ENCODE measurements at regions not wholly inside any gene's neighbourhood (a gene's known extent, or its start where the extent isn't known, plus 50 kb on each side); places are given as distances from the start of the nearest gene placed in this dataset.
"Not testable (repeated sequence)": the region's sequence is repeated elsewhere in the genome, so short reads cannot be mapped to it uniquely, and the experiment has no call there.

DNA sequence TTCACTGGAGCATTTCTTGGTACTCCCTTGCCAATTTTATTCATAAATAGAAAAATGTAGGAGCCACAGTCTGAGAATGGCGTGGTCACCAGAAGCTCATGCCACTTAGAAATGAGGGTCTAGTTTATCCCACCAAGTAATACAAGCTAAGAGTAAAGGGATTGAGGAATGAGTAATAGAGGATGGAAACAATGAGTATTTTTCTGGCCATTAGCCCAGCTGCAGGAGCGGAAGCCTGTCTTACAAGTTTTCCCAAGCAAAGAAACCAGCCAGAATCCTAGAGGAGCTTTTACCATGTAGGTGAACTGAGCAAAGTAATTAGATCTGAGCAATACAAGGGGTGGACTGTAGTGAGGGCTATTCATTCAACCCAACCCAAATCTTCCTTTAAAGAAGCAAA lies 160.7 kb upstream of the NPY2R start:
- in situ Hi-C loops (cut with MboI; ENCODE audit: low pct_unique_long_range_greater_than_20kb in 2 of 9, low sequenced_read_pairs in 9 of 9, unreplicated experiment in 9 of 9) = no loop called here
- no peaks in the 10 kb centered on the region for H3K4me1 ChIP-seq (replicated peaks in 1 of 2)
- H3K4me3 ChIP-seq = no peak overlapping the region
- H3K27ac ChIP-seq = no peak overlapping the region
- 6 to 90% (median 73%) methylated on average over 1 to 2 of the region's 2 CpGs; no CpG with 5 or more reads in 3 of the 10 experiments for WGBS, 10 experiments
- ATAC-seq (replicated peaks in 6 of 8) = no peak

DNA sequence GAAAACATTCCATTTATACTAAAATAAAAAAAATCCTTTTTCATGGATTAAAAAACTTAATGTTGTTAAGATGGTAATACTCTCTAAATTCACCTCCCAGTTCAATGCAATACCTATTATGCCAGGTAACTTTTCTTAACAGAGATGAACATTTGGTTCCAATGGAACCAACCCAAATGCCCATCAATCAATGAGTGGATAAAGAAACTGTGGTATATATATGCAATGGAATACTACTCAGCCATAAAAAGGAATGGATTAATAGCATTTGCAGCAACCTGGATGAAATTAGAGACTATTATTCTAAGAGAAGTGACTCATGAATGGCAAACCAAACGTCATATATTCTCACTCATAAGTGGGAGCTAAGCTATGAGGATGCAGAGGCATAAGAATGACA lies 154.4 kb upstream of the NPY2R start:
- ATAC-seq (replicated peaks in 6 of 8); H3K27ac ChIP-seq; H3K4me3 ChIP-seq; H3K4me1 ChIP-seq (replicated peaks in 1 of 2); in situ Hi-C loops (cut with MboI; ENCODE audit: low pct_unique_long_range_greater_than_20kb in 2 of 9, low sequenced_read_pairs in 9 of 9, unreplicated experiment in 9 of 9): not testable (repeated sequence)
- 0 to 70% (median 0%) methylated on average over 1 of the region's 1 CpG; no CpG with 5 or more reads in 7 of the 10 experiments for WGBS, 10 experiments

GRCh38 chr4:155060419-155060818 lies 148.0 kb upstream of the NPY2R start:
- Histone ChIP-seq H3K27ac (no peak overlapping the region), H3K4me3 (no peak overlapping the region), H3K4me1 (replicated peaks in 1 of 2) (no peaks in the 10 kb centered on the region)
- WGBS, 10 experiments = 0 to 100% (median 80%) methylated on average over 1 to 2 of the region's 2 CpGs; no CpG with 5 or more reads in 1 of the 10 experiments
- ATAC-seq (replicated peaks in 6 of 8) = no peak
- in situ Hi-C loops (cut with MboI; ENCODE audit: low pct_unique_long_range_greater_than_20kb in 2 of 9, low sequenced_read_pairs in 9 of 9, unreplicated experiment in 9 of 9) = no loop called here

DNA sequence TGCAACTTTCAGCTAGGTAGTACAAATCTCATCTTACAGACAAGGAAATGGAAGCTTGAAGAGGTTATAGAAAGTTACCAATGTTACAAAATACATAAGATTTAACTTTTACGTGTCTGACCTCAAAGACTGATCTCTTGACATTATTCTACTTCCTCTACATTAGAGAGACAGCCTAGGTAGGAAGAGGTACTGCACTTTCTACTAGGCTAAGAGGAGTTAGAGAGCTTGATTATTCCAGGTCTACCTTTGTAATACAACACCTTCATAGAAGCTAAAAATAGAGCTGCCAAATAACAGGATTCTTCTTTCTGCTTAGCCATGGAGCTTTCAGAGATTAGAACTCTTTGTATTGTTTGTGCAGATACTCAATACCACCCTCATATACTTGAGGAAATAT lies 147.6 kb upstream of the NPY2R start:
- ATAC-seq (replicated peaks in 6 of 8) = no peak
- 0 to 100% (median 86%) methylated on average over 1 of the region's 1 CpG; no CpG with 5 or more reads in 3 of the 10 experiments for WGBS, 10 experiments

GRCh38 chr4:155062948-155063347 lies 145.5 kb upstream of the NPY2R start:
- no peak for ATAC-seq (replicated peaks in 6 of 8)
- in situ Hi-C loops (cut with MboI; ENCODE audit: low pct_unique_long_range_greater_than_20kb in 2 of 9, low sequenced_read_pairs in 9 of 9, unreplicated experiment in 9 of 9) = no loop called here

More for the DNA sequence above, 147.6 kb upstream of the NPY2R start:
- no peaks in the 10 kb centered on the region for H3K4me1 ChIP-seq (replicated peaks in 1 of 2)
- H3K4me3 ChIP-seq = no peak overlapping the region
- in situ Hi-C loops (cut with MboI; ENCODE audit: low pct_unique_long_range_greater_than_20kb in 2 of 9, low sequenced_read_pairs in 9 of 9, unreplicated experiment in 9 of 9) = no loop called here
- no peak overlapping the region for H3K27ac ChIP-seq

DNA sequence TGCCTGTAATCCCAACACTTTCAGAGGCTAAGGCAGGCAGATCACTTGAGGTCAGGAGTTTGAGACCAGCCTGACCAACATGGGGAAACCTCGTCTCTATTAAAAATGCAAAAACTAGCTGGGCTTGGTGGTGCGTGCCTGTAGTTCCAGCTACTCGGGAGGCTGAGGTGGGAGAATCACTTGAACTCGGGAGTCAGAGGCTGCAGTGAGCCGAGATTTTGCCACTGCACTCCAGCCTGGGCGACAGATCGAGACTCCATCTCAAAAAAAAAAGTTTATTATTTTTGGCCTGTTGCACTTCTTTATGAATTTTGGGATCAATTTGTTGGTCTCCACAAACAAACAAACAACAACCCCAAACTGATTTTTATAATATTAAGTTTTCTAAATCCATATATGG lies 143.5 kb upstream of the NPY2R start:
- WGBS, 10 experiments = 8 to 92% (median 80%) methylated on average over 1 to 7 of the region's 7 CpGs; no CpG with 5 or more reads in 1 of the 10 experiments
- H3K27ac ChIP-seq; ATAC-seq (replicated peaks in 6 of 8); H3K4me3 ChIP-seq; in situ Hi-C loops (cut with MboI; ENCODE audit: low pct_unique_long_range_greater_than_20kb in 2 of 9, low sequenced_read_pairs in 9 of 9, unreplicated experiment in 9 of 9); H3K4me1 ChIP-seq (replicated peaks in 1 of 2): not testable (repeated sequence)

More at GRCh38 chr4:155062948-155063347, 145.5 kb upstream of the NPY2R start:
- H3K4me1 ChIP-seq (replicated peaks in 1 of 2) = no peaks in the 10 kb centered on the region
- no peak overlapping the region for H3K27ac ChIP-seq
- H3K4me3 ChIP-seq = no peak overlapping the region

DNA sequence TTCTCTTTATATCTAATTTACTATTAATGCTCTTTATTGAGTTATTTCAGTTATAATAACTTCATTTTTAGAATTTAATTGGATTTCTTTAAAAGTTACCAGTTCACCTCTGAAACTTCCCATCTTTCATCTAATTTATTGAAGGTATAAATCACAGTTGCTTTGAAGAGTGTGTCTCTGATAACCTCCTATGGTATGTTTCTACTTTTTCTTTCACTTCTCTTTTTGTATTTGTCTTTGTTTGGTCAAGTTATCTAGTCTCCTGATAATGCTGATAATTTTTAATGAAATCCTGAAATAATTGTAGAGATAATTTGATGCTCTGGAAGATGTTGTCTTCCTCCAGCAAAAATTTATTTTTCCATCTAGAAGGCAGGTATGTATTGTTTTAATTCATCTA lies 141.6 kb upstream of the NPY2R start:
- Histone ChIP-seq H3K4me3 (no peak overlapping the region), H3K4me1 (replicated peaks in 1 of 2) (no peaks in the 10 kb centered on the region), H3K27ac (no peak overlapping the region)
- in situ Hi-C loops (cut with MboI; ENCODE audit: low pct_unique_long_range_greater_than_20kb in 2 of 9, low sequenced_read_pairs in 9 of 9, unreplicated experiment in 9 of 9) = no loop called here
- ATAC-seq (replicated peaks in 6 of 8) = no peak

DNA sequence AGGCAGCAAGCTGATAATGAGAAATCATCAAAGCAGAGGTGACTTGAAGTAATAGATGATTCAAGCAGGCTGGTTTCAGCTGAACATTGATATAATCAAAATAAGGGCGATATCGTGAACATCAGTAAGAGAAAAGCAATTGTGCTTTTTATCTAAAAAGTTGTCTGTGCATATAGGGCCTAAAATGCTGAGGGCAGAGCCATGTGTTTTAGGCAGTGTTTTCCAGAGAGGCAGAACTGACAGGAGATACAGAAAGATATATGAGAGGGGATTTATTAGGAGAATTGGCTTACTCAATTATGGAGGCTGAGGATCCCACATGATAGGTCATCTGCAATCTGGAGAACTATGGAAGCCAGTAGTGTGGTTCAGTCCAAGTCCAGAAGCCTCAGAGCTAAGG lies 136.5 kb upstream of the NPY2R start:
- no peak for ATAC-seq (replicated peaks in 6 of 8)
- in situ Hi-C loops (cut with MboI; ENCODE audit: low pct_unique_long_range_greater_than_20kb in 2 of 9, low sequenced_read_pairs in 9 of 9, unreplicated experiment in 9 of 9) = no loop called here
- whole genome bisulfite sequencing, 10 experiments = 13 to 100% (median 90%) methylated on average over 2 of the region's 2 CpGs; no CpG with 5 or more reads in 1 of the 10 experiments

DNA sequence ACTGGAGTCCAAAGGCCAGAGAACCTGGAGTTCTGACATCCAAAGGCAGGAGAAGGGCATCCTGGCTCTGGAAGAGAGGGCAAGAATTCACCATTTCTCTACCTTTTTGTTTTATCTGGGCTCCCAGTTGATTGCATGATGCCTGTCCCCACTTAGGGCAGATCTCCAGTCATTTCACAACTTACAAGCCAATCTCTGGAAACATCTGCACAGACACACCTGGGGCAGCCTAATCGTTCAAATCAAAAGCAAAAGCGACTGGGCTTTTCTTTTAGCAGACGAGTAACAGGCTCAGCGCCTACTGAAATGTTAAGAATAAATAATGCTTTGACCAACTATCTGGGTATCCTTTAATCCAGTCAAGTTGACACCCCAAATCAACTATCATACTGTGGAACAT lies 136.0 kb upstream of the NPY2R start:
- H3K27ac ChIP-seq = no peak overlapping the region
- no peak overlapping the region for H3K4me3 ChIP-seq
- WGBS, 10 experiments = 7 to 94% (median 89%) methylated on average over 3 to 4 of the region's 4 CpGs; no CpG with 5 or more reads in 5 of the 10 experiments
- in situ Hi-C loops (cut with MboI; ENCODE audit: low pct_unique_long_range_greater_than_20kb in 2 of 9, low sequenced_read_pairs in 9 of 9, unreplicated experiment in 9 of 9) = no loop called here
- no peaks in the 10 kb centered on the region for H3K4me1 ChIP-seq (replicated peaks in 1 of 2)
- no peak for ATAC-seq (replicated peaks in 6 of 8)

More for the DNA sequence above, 136.5 kb upstream of the NPY2R start:
- Histone ChIP-seq H3K4me1 (replicated peaks in 1 of 2) (no peaks in the 10 kb centered on the region), H3K4me3 (no peak overlapping the region), H3K27ac (no peak overlapping the region)

DNA sequence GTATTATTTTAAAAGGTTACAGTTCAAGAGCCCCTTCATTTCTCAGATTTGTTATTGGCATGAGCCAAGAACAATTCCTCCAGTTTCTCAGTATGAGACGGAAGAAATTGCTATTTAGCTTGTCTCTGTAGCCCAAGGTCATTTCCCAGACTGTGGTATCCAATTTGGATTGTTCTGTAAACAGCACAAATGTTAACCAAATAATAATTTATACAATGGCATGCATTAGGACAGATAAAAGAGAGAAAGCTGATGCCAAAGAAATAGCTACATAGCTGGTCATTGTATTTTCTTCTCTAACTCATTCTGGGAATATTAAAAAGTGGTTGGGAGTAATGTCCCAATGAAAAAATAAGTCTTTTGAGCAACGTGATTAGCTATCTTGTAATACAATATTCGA lies 134.6 kb upstream of the NPY2R start:
- Histone ChIP-seq H3K4me3 (no peak overlapping the region), H3K27ac (no peak overlapping the region), H3K4me1 (replicated peaks in 1 of 2) (no peaks in the 10 kb centered on the region)
- ATAC-seq (replicated peaks in 6 of 8) = no peak
- in situ Hi-C loops (cut with MboI; ENCODE audit: low pct_unique_long_range_greater_than_20kb in 2 of 9, low sequenced_read_pairs in 9 of 9, unreplicated experiment in 9 of 9) = no loop called here
- 0 to 100% (median 50%) methylated on average over 1 to 3 of the region's 3 CpGs for WGBS, 10 experiments

DNA sequence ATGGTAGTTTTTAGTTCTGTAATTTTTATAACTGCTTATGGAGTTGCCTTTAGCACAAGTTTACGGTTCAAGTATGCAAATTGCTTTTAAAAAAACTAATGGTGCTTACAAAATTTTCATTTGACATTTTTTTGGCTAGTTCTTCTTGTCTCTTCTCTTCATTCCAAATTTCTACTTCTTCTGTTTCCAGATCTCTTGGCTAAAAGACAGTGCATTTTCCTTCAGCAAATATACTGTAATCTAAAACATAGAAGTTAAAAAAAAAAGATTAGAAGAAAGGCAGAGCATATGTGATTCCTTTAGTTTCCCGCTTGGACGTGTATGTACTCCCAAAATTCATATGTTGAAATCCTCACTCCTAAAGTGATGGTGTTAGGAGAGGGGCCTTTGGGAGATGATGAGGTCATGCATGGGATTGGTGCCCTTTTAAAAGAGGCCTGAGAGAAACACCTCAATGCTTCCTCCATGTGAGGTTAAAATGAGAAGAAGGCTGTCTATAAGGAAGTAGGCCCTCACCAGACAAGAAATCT lies 132.1 kb upstream of the NPY2R start:
- Histone ChIP-seq H3K4me3 (no peak overlapping the region), H3K27ac (no peak overlapping the region), H3K4me1 (replicated peaks in 1 of 2) (no peaks in the 10 kb centered on the region)
- no peak for ATAC-seq (replicated peaks in 6 of 8)
- WGBS, 10 experiments = 0 to 100% (median 90%) methylated on average over 1 to 3 of the region's 3 CpGs
- in situ Hi-C loops (cut with MboI; ENCODE audit: low pct_unique_long_range_greater_than_20kb in 2 of 9, low sequenced_read_pairs in 9 of 9, unreplicated experiment in 9 of 9) = no loop called here

DNA sequence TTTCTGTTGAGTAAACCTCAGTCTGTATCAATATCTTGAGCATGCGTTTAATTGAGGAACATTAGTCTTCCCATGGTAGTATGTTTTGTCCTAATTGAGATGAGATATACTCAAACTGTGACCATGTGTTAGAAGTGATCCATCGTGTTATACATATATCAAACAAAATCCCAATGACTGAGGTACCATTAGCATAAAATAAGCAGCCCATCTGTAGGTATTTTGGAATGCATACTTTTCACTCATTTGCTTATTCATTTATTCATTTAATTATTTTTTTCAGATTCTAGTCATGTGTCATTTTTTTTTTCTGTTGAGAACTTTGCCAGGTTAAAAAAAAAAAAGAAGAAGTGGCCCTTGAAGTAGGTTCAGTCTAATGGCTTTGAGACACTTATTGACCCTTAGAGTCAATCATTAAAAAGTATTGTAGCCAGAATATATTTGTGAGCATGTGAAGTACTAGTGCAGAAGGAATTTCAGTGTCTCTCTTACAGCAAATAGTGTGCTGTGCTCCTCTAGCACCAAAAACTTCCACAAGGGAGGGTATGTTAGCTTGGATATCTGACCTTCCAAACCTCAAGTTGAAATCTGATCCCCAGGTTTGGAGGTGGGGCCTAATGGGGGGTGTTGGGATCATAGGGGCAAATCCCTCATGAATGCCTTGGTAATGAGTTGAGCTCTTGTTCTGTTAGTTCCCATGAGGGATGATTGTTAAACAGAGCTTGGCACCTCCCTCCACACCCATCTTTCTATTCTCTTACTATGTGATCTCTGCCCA lies 130.8 kb upstream of the NPY2R start:
- H3K4me1 ChIP-seq (replicated peaks in 1 of 2) = no peaks in the 10 kb centered on the region
- ATAC-seq (replicated peaks in 6 of 8) = peak in 1 of 8 experiments; percentile 75
- H3K27ac ChIP-seq = no peak overlapping the region
- WGBS, 10 experiments = 8 to 100% (median 67%) methylated on average over 1 to 2 of the region's 2 CpGs; no CpG with 5 or more reads in 4 of the 10 experiments
- no peak overlapping the region for H3K4me3 ChIP-seq
- in situ Hi-C loops (cut with MboI; ENCODE audit: low pct_unique_long_range_greater_than_20kb in 2 of 9, low sequenced_read_pairs in 9 of 9, unreplicated experiment in 9 of 9) = no loop called here

- ATAC-seq (replicated peaks in 6 of 8) = peak in 3 of 8 experiments; percentile 9 to 84 (median 55)
- H3K4me3 ChIP-seq = no peak overlapping the region
- no peaks in the 10 kb centered on the region for H3K4me1 ChIP-seq (replicated peaks in 1 of 2)
- in situ Hi-C loops (cut with MboI; ENCODE audit: low pct_unique_long_range_greater_than_20kb in 2 of 9, low sequenced_read_pairs in 9 of 9, unreplicated experiment in 9 of 9) = no loop called here
- H3K27ac ChIP-seq = no peak overlapping the region
Observed at GRCh38 chr4:155079871-155080270, 128.6 kb upstream of the NPY2R start.

DNA sequence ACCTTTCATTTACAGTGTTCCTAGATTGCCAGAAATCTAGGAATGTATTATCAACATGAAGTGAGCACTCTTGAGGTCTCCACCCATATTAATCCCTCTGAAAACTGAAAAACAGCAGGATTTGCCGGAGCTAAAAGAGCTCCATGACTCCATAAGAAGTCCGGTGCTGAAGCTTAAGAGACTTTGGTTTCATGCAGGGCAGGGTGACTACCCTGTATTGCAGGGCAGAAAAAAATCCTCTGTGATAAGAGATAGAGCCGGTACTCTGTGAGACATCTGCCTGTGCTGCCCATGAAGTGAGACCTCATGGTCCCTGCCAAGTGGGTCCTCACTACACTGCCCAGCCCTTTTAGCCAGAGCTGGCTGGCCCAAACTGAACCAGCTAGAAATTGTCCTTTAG lies 127.2 kb upstream of the NPY2R start:
- ATAC-seq (replicated peaks in 6 of 8) = no peak
- in situ Hi-C loops (cut with MboI; ENCODE audit: low pct_unique_long_range_greater_than_20kb in 2 of 9, low sequenced_read_pairs in 9 of 9, unreplicated experiment in 9 of 9) = no loop called here
- WGBS, 10 experiments = 4 to 100% (median 90%) methylated on average over 1 to 3 of the region's 3 CpGs; no CpG with 5 or more reads in 3 of the 10 experiments
- Histone ChIP-seq H3K4me3 (no peak overlapping the region), H3K4me1 (replicated peaks in 1 of 2) (no peaks in the 10 kb centered on the region), H3K27ac (no peak overlapping the region)

Measured in motor neuron (in vitro differentiated cells).